Activated B cell treated with CpG ODN at 0.5 μM for 24 hours (primary cell): ENCODE measurements at regions not wholly inside any gene's neighbourhood (a gene's known extent, or its start where the extent isn't known, plus 50 kb on each side); places are given as distances from the start of the nearest gene placed in this dataset.

Source experiments
- ATAC-seq: fragments of 200-7000 bp; cut with Tn5 transposase; one replicate; pipeline ENCODE4 v1.10.0; 2021; ENCODE audit warnings: low read depth, mild to moderate bottlenecking, moderate library complexity
- CTCF ChIA-PET: fragments of 350-600 bp; sonication (Branson Sonifier 250); formaldehyde crosslinking; loops from one replicate; lab custom pipeline; 2021; ENCODE audit warnings: antibody characterized with exemption; lab: Charles Lee
- POLR2A ChIA-PET: fragments of 350-600 bp; sonication (Branson Sonifier 250); formaldehyde crosslinking; loops from one replicate; lab custom pipeline; 2021; ENCODE audit warnings: antibody characterized with exemption; lab: Charles Lee
- DNase-seq: peaks from one replicate; pipeline ENCODE4 v3.0.0; 2022
- H3K27ac Mint-ChIP-seq: one replicate; pipeline ENCODE4 v1.8.0; 2020; ENCODE audit warnings: mixed read lengths
- H3K27me3 Mint-ChIP-seq: one replicate; pipeline ENCODE4 v1.8.0; 2021; ENCODE audit warnings: mixed read lengths
- H3K36me3 Mint-ChIP-seq: one replicate; pipeline ENCODE4 v1.8.0; 2021; ENCODE audit warnings: low read depth, mixed read lengths
- H3K4me1 Mint-ChIP-seq: one replicate; pipeline ENCODE4 v1.8.0; 2021; ENCODE audit warnings: mixed read lengths
- H3K4me3 Mint-ChIP-seq: one replicate; pipeline ENCODE4 v1.8.0; 2020; ENCODE audit warnings: mild to moderate bottlenecking, mixed read lengths
- H3K9me3 Mint-ChIP-seq: one replicate; pipeline ENCODE4 v1.8.0; 2020; ENCODE audit warnings: mixed read lengths
- intact Hi-C: fragments of 100-400 bp; cut with micrococcal nuclease; formaldehyde crosslinking; loops from one replicate; pipeline ENCODE4 v1.15.1; 2024
- TF ChIP-seq, protein P1 (sequence below): fragments of 200-600 bp; IDR thresholded peaks from one replicate; pipeline ENCODE4 v1.8.0; 2022; ENCODE audit warnings: antibody characterized with exemption, mild to moderate bottlenecking

GRCh38 chr16:86325360-86325759, 185.0 kb upstream of the FOXF1 start:
- Mint-ChIP-seq H3K36me3 (no peaks in the 10 kb centered on the region), H3K4me3 (no peak overlapping the region), H3K27ac (no peak overlapping the region), H3K4me1 (no peaks in the 10 kb centered on the region), H3K9me3 (peaks cover 5% of the 10 kb centered on the region), H3K27me3 (peaks cover 20% of the 10 kb centered on the region)
- intact Hi-C loops = no loop called here
- no peak for DNase-seq
- ChIA-PET CTCF (no interaction called here), POLR2A (no interaction called here)
- TF ChIP-seq, protein P1, sequence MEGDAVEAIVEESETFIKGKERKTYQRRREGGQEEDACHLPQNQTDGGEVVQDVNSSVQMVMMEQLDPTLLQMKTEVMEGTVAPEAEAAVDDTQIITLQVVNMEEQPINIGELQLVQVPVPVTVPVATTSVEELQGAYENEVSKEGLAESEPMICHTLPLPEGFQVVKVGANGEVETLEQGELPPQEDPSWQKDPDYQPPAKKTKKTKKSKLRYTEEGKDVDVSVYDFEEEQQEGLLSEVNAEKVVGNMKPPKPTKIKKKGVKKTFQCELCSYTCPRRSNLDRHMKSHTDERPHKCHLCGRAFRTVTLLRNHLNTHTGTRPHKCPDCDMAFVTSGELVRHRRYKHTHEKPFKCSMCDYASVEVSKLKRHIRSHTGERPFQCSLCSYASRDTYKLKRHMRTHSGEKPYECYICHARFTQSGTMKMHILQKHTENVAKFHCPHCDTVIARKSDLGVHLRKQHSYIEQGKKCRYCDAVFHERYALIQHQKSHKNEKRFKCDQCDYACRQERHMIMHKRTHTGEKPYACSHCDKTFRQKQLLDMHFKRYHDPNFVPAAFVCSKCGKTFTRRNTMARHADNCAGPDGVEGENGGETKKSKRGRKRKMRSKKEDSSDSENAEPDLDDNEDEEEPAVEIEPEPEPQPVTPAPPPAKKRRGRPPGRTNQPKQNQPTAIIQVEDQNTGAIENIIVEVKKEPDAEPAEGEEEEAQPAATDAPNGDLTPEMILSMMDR = no peak
- ATAC-seq = no peak

GRCh38 chr16:86325895-86326294, 184.4 kb upstream of the FOXF1 start:
- Mint-ChIP-seq H3K27me3 (peaks cover 21% of the 10 kb centered on the region), H3K36me3 (no peaks in the 10 kb centered on the region), H3K4me1 (no peaks in the 10 kb centered on the region), H3K4me3 (no peak overlapping the region), H3K27ac (no peak overlapping the region), H3K9me3 (peaks cover 5% of the 10 kb centered on the region)
- ChIA-PET POLR2A (no interaction called here), CTCF (no interaction called here)
- DNase-seq (no peak), ATAC-seq (no peak)
- intact Hi-C loops = no loop called here
- TF ChIP-seq, protein P1 = no peak

DNA sequence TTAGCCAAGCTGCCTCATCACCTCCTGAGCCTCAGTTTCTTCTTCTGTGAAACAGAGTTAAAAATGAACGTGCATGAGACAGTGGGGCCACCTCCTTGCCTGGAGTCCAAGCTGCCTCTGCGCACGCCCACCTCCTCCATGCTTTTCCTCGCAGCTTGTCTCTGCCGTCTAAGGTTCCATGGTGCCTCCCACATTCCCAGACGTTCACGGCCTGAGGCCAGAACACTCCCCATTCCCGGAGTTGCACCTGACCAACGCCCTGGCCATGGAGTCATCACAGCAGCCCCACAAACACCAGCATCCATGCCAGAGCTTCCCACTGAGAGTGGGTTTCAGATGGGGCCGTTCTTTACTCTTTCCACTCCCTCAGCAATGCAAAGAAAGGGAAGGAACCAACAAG, 183.0 kb upstream of the FOXF1 start:
- ATAC-seq = no peak
- ChIA-PET POLR2A (no interaction called here), CTCF (no interaction called here)
- intact Hi-C loops = no loop called here
- DNase-seq = no peak
- TF ChIP-seq, protein P1 = no peak
- H3K27ac Mint-ChIP-seq = no peak overlapping the region
- no peak overlapping the region for H3K4me3 Mint-ChIP-seq
- H3K4me1 Mint-ChIP-seq = no peaks in the 10 kb centered on the region
- no peaks in the 10 kb centered on the region for H3K36me3 Mint-ChIP-seq
- peaks cover 5% of the 10 kb centered on the region for H3K9me3 Mint-ChIP-seq
- peaks cover 26% of the 10 kb centered on the region for H3K27me3 Mint-ChIP-seq

- TF ChIP-seq, protein P1 = no peak
- H3K9me3 Mint-ChIP-seq = peaks cover under 1% of the 10 kb centered on the region
- ChIA-PET POLR2A (no interaction called here), CTCF (no interaction called here)
- intact Hi-C loops = no loop called here
- H3K36me3 Mint-ChIP-seq = no peaks in the 10 kb centered on the region
- H3K27ac Mint-ChIP-seq = no peak overlapping the region
- no peak overlapping the region for H3K4me3 Mint-ChIP-seq
- no peaks in the 10 kb centered on the region for H3K4me1 Mint-ChIP-seq
- H3K27me3 Mint-ChIP-seq = peaks cover 38% of the 10 kb centered on the region
- ATAC-seq = no peak
- DNase-seq = no peak
These were observed 179.4 kb upstream of the FOXF1 start for GRCh38 chr16:86330906-86331305.

GRCh38 chr16:86334079-86334635, 176.2 kb upstream of the FOXF1 start:
- CTCF ChIA-PET = no interaction called here
- H3K9me3 Mint-ChIP-seq = no peaks in the 10 kb centered on the region
- TF ChIP-seq, protein P1 = no peak
- no peaks in the 10 kb centered on the region for H3K36me3 Mint-ChIP-seq
- H3K4me1 Mint-ChIP-seq = no peaks in the 10 kb centered on the region
- DNase-seq = no peak
- intact Hi-C loops = no loop called here
- ATAC-seq = no peak
- H3K4me3 Mint-ChIP-seq = no peak overlapping the region
- H3K27ac Mint-ChIP-seq = no peak overlapping the region
- POLR2A ChIA-PET = no interaction called here
- peaks cover 38% of the 10 kb centered on the region for H3K27me3 Mint-ChIP-seq
